GM10248 (cell line): ENCODE measurements at regions not wholly inside any gene's neighbourhood (a gene's known extent, or its start where the extent isn't known, plus 50 kb on each side); places are given as distances from the start of the nearest gene placed in this dataset.

Experiments
- CTCF ChIA-PET: fragments of 300-600 bp; sonication (Branson Sonifier 250); formaldehyde crosslinking; extraction: SDS; loops from one replicate; lab custom pipeline; 2021; ENCODE audit warnings: antibody characterized with exemption; lab: Yijun Ruan, JAX
- POLR2A ChIA-PET: fragments of 350-650 bp; sonication (Branson Sonifier 250); formaldehyde crosslinking; extraction: SDS; loops from one replicate; lab custom pipeline; 2020; ENCODE audit warnings: antibody characterized with exemption; lab: Yijun Ruan, JAX
- DNase-seq: peaks from one replicate; pipeline ENCODE4 v3.0.0; 2012; ENCODE audit errors: extremely low spot score
- CTCF ChIP-seq: IDR thresholded peaks from 2 replicates; pipeline ENCODE4 v1.5.1; 2012; ENCODE audit warnings: mild to moderate bottlenecking, low read depth; ENCODE audit errors: extremely low read depth, missing control alignments, control extremely low read depth

GRCh38 chr6:106805771-106806170 lies 168.8 kb downstream of the CD24 start:
- no peak for DNase-seq
- POLR2A ChIA-PET, result no interaction called here
- no peak for TF ChIP-seq CTCF
- CTCF ChIA-PET, result no interaction called here

- TF ChIP-seq CTCF, result no peak
- ChIA-PET CTCF (interaction anchor here (1.0 kb wide), 1 partner anchor 463 kb away, joined by 3 read pairs; no protein-coding TSS in a partner anchor), POLR2A (no interaction called here)
- no peak for DNase-seq
These were observed 169.9 kb downstream of the CD24 start for GRCh38 chr6:106804346-106805335.

- no peak for TF ChIP-seq CTCF
- POLR2A ChIA-PET, result no interaction called here
- CTCF ChIA-PET, result no interaction called here
- DNase-seq, result no peak
These were observed 171.3 kb downstream of the CD24 start for GRCh38 chr6:106803188-106803587.

- CTCF ChIA-PET, result interaction anchor here (1.3 kb wide), 1 partner anchor 8 kb away, joined by 4 read pairs; no protein-coding TSS in a partner anchor
- POLR2A ChIA-PET, result no interaction called here
- DNase-seq, result no peak
- TF ChIP-seq CTCF, result no peak
These were observed 172.4 kb downstream of the CD24 start for GRCh38 chr6:106802139-106802538.

GRCh38 chr6:106801256-106801655 lies 171.9 kb downstream of the QRSL1 start:
- ChIA-PET CTCF (interaction anchor here (1.3 kb wide), 1 partner anchor 9 kb away, joined by 4 read pairs; no protein-coding TSS in a partner anchor), POLR2A (no interaction called here)
- no peak for TF ChIP-seq CTCF
- DNase-seq, result no peak

DNA sequence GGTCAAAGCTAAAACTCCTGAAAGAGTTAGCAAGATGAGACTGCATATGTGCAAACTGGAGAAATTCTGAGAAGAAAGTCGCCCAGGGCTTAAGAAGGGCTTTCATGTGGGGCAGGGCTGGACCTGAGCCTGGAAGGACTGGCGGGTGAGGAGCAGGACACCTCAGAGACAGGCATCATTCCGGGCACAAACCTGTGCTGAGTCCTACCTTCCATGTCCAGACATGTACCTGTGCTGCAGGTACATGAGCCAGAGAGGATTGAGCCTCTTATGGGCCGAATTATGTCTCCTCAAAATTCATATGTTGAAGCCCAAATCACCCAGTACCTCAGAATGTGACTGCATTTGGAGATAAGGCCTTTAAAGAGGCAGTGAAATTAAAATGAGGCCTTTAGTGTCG lies 171.0 kb downstream of the QRSL1 start:
- ChIA-PET POLR2A (no interaction called here), CTCF (no interaction called here)
- DNase-seq, result no peak
- no peak for TF ChIP-seq CTCF
